K562 (cell line): ENCODE measurements at regions not wholly inside any gene's neighbourhood (a gene's known extent, or its start where the extent isn't known, plus 50 kb on each side); places are given as distances from the start of the nearest gene placed in this dataset.
"Not testable (repeated sequence)": the region's sequence is repeated elsewhere in the genome, so short reads cannot be mapped to it uniquely, and the experiment has no call there.

Source experiments
- ATAC-seq: fragments of 200-7000 bp; cut with Tn5 transposase; 3 replicates; pipeline ENCODE4 v1.9.1; 2020; ENCODE audit warnings: moderate library complexity
- BruUV-seq: library from RNA; stranded (reverse); fragments of 400-500 nt; replicated peaks from 2 replicates; lab custom pipeline; 2021; lab: Mats Ljungman, UMichigan
- CTCF ChIA-PET: fragments of 300-600 bp; formaldehyde crosslinking; extraction: SDS; loops from one replicate; lab custom pipeline; 2021; ENCODE audit warnings: low intra/inter-chr PET ratio; lab: Yijun Ruan, JAX
- POLR2A ChIA-PET: fragments of 300-600, 350-650 bp; sonication (Branson Sonifier 250); formaldehyde crosslinking; extraction: SDS; loops from one replicate; lab custom pipeline; 2021; ENCODE audit warnings: antibody characterized with exemption, inconsistent platforms; lab: Yijun Ruan, JAX
- DNase-seq, 4 experiments: peaks; one replicate each; pipeline versions ENCODE4 v3.0.0 to v3.0.0-alpha.2; 2011 to 2018; ENCODE audit warnings: low spot score in 3 of 4, mixed read lengths in 3 of 4; ENCODE audit errors: extremely low read depth in 1 of 4
- FAIRE-seq: peaks from 2 replicates; lab custom pipeline; 2011; peaks lifted over from hg19 to GRCh38; lab: Jason Lieb, UNC
- H2AFZ ChIP-seq: 2 replicates; pipeline ENCODE4 v1.6.0; 2011; ENCODE audit warnings: low read depth, low read length, control low read depth, inconsistent platforms
- H3K27ac ChIP-seq: fragments of 200-600 bp; 3 replicates; pipeline ENCODE4 v1.8.0; 2011; ENCODE audit warnings: low read depth, mild to moderate bottlenecking, control low read depth, inconsistent platforms, low read length, moderate library complexity, mixed read lengths; ENCODE audit errors: extremely low read depth
- H3K27me3 ChIP-seq, 2 experiments: fragments of 300-600 bp in 1 of 2; 2 replicates in 1 of 2; 3 replicates in 1 of 2; pipeline versions ENCODE4 v1.6.0 to v1.8.0; 2011; ENCODE audit warnings: inconsistent platforms in 2 of 2, low read length in 2 of 2, mild to moderate bottlenecking in 1 of 2, mixed read lengths in 1 of 2, moderate library complexity in 1 of 2; ENCODE audit not compliant: control insufficient read depth in 2 of 2, insufficient read depth in 2 of 2
- H3K36me3 ChIP-seq: fragments of 300-600 bp; 3 replicates; pipeline ENCODE4 v1.8.0; 2011; ENCODE audit warnings: mild to moderate bottlenecking, low read length, inconsistent platforms; ENCODE audit not compliant: control insufficient read depth, insufficient read depth
- H3K4me1 ChIP-seq, 2 experiments: fragments of 200-600 bp in 1 of 2; replicated peaks in 1 of 2; 2 replicates in 1 of 2; 3 replicates in 1 of 2; pipeline versions ENCODE4 v1.5.1 to v1.8.0; 2011; ENCODE audit warnings: inconsistent platforms in 2 of 2, low read length in 2 of 2, mild to moderate bottlenecking in 1 of 2, mixed read lengths in 1 of 2, moderate library complexity in 1 of 2; ENCODE audit not compliant: control insufficient read depth in 2 of 2, insufficient read depth in 2 of 2
- H3K4me2 ChIP-seq: 2 replicates; pipeline ENCODE4 v1.6.1; 2011; ENCODE audit warnings: low read length, control low read depth, inconsistent platforms, mixed read lengths; ENCODE audit not compliant: insufficient read depth
- H3K4me3 ChIP-seq: fragments of 200-600 bp; sonication (generic), shearing (Covaris generic); 2 replicates; pipeline ENCODE4 v1.5.1; 2016; ENCODE audit warnings: control low read depth, inconsistent platforms
- H3K79me2 ChIP-seq: fragments of 200-600 bp; 3 replicates; pipeline ENCODE4 v1.8.0; 2011; ENCODE audit warnings: low read length, inconsistent platforms; ENCODE audit not compliant: control insufficient read depth, insufficient read depth
- H3K9ac ChIP-seq, 2 experiments: 2 replicates each; pipeline versions ENCODE4 v1.6.0 to v1.6.1; 2011; ENCODE audit warnings: low read depth in 2 of 2, low read length in 2 of 2, control low read depth in 1 of 2, inconsistent platforms in 1 of 2, mild to moderate bottlenecking in 1 of 2, mixed read lengths in 1 of 2; ENCODE audit not compliant: insufficient read depth in 1 of 2
- H3K9me1 ChIP-seq: one replicate; pipeline ENCODE4 v1.6.0; 2011; ENCODE audit warnings: inconsistent platforms, mild to moderate bottlenecking, low read length, moderate library complexity; ENCODE audit not compliant: control insufficient read depth, insufficient read depth
- H3K9me3 ChIP-seq: replicated peaks from 2 replicates; pipeline ENCODE4 v1.5.1; 2011; ENCODE audit warnings: low read depth, low read length, inconsistent platforms; ENCODE audit not compliant: control insufficient read depth, insufficient read depth
- H4K20me1 ChIP-seq: replicated peaks from 2 replicates; pipeline ENCODE4 v1.6.1; 2011; ENCODE audit warnings: low read length, inconsistent platforms, mixed read lengths; ENCODE audit not compliant: control insufficient read depth, insufficient read depth
- CBFA2T2 ChIP-seq: fragments of 450-650 bp; conservative IDR thresholded peaks from 2 replicates; pipeline ENCODE4 v1.6.1; 2017; ENCODE audit warnings: mild to moderate bottlenecking
- CBFA2T3 ChIP-seq: fragments of 450-650 bp; IDR thresholded peaks from 2 replicates; pipeline ENCODE4 v1.6.1; 2017
- DPF2 ChIP-seq: fragments of 450-650 bp; IDR thresholded peaks from 2 replicates; pipeline ENCODE4 v1.6.1; 2016
- HMBOX1 ChIP-seq: sonication (generic); IDR thresholded peaks from 2 replicates; pipeline ENCODE4 v1.6.1; 2016
- LEF1 ChIP-seq: fragments of 450-650 bp; IDR thresholded peaks from 2 replicates; pipeline ENCODE4 v1.6.1; 2016; ENCODE audit warnings: mild to moderate bottlenecking
- SMARCA4 ChIP-seq: fragments of 450-650 bp; IDR thresholded peaks from 2 replicates; pipeline ENCODE4 v1.6.1; 2016
- TAL1 ChIP-seq: fragments of 450-650 bp; IDR thresholded peaks from 2 replicates; pipeline ENCODE4 v1.6.1; 2016; ENCODE audit warnings: mild to moderate bottlenecking
- TCF3 ChIP-seq: sonication (generic); formaldehyde crosslinking; IDR thresholded peaks from 2 replicates; pipeline ENCODE4 v1.4.0; 2020; ENCODE audit warnings: mild to moderate bottlenecking, missing genetic modification reagents
- WGBS: fragments of 100-300 bp; shearing (Covaris generic); methylation state at CpG from one replicate; pipeline ENCODE4 v1.1.6; 2016; ENCODE audit warnings: low coverage, mixed read lengths; ENCODE audit not compliant: insufficient coverage; ENCODE audit errors: missing lambda C conversion rate; 5-methylcytosine and 5-hydroxymethylcytosine counted together
- in situ Hi-C: fragments of 300-500 bp; cut with MboI; formaldehyde crosslinking; loops from 4 replicates; pipeline ENCODE4 v1.15.0; 2018; ENCODE audit warnings: inconsistent platforms, mixed read lengths
- intact Hi-C: fragments of 100-400 bp; cut with micrococcal nuclease; formaldehyde crosslinking; loops from 2 replicates; pipeline ENCODE4 v1.14.2; 2022

- H3K27me3 ChIP-seq, CTCF ChIA-PET, H3K9me1 ChIP-seq, BruUV-seq, H3K4me1 ChIP-seq, H3K79me2 ChIP-seq, POLR2A ChIA-PET, in situ Hi-C loops, intact Hi-C loops, H3K9me3 ChIP-seq, H3K36me3 ChIP-seq, H4K20me1 ChIP-seq, H3K4me3 ChIP-seq: not testable (repeated sequence)
- FAIRE-seq (peak; percentile 87), ATAC-seq (peak; percentile 88), DNase-seq (peak in 2 of 4 experiments; percentile 48 to 78)
- 0 out of 2 replicates have a peak, but pooled peaks have one; percentile 15 for TF ChIP-seq TCF3 (CRISPR knock-in tag)
- 0 out of 2 replicates have a peak, but pooled peaks have one; percentile 30 for TF ChIP-seq LEF1
- peak; percentile 48; the same call in 1 of the 2 replicates for TF ChIP-seq HMBOX1
- peak; percentile 29; the same call in 1 of the 2 replicates for TF ChIP-seq CBFA2T2
- peak; percentile 64 for TF ChIP-seq DPF2
- TF ChIP-seq SMARCA4 = peak; percentile 48; the same call in 1 of the 2 replicates
- peak; percentile 49; the same call in 1 of the 2 replicates for TF ChIP-seq CBFA2T3
- peak; percentile 29; the same call in 1 of the 2 replicates for TF ChIP-seq TAL1
- Histone ChIP-seq H3K27ac (peak overlapping the region; percentile 66), H3K9ac (peak overlapping the region in 1 of 2 experiments; percentile 34; a peak in 1 of 4 replicates), H2AFZ (0 out of 2 replicates have a peak overlapping the region, but pooled peaks have one; percentile 40), H3K4me2 (peak overlapping the region; percentile 68)
- 4% methylated on average over 6 of the region's 6 CpGs for WGBS
Measured at GRCh38 chr7:32747443-32748148, 144.0 kb downstream of the KBTBD2 start.

GRCh38 chr7:32741853-32742476, 149.6 kb downstream of the KBTBD2 start:
- CTCF ChIA-PET, ATAC-seq, H3K9me1 ChIP-seq, H3K4me1 ChIP-seq, in situ Hi-C loops, H3K36me3 ChIP-seq, H4K20me1 ChIP-seq, H3K4me2 ChIP-seq, H3K9ac ChIP-seq, H2AFZ ChIP-seq, intact Hi-C loops, H3K27ac ChIP-seq, FAIRE-seq, BruUV-seq, DNase-seq, H3K4me3 ChIP-seq, H3K27me3 ChIP-seq, H3K9me3 ChIP-seq: not testable (repeated sequence)
- POLR2A ChIA-PET = interaction anchor here (1.2 kb wide), 1 partner anchor 436 kb away, joined by 5 read pairs; no protein-coding TSS in a partner anchor
- H3K79me2 ChIP-seq = peaks cover 20% of the 10 kb centered on the region
- 63% methylated on average over 4 of the region's 4 CpGs for WGBS
